ENCODE measurements at regions not wholly inside any gene's neighbourhood (a gene's known extent, or its start where the extent isn't known, plus 50 kb on each side); places are given as distances from the start of the nearest gene placed in this dataset.

DNA sequence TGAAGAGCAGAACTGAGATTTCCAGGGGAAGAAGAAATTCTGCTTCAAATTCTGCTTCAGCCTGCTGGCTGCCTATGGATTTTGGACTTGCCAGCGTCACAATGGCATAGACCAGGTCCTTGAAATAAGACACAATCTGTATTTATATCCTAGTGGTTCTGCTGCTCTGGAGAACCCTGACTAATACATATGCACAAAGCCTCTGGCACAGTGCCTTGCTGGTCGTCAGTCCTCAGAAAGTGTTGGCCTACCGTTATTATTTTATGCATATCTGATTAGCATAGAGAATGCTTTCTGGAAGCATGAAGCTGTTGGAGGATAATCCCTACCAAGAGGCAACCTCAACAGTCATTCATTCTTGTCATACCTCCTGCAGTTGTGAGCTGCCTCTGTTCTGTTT is 213.7 kb downstream of the B3GLCT start:
- TF ChIP-seq EZH2phosphoT487 (IDR thresholded peaks at IDR 0.05; ENCODE audit: borderline replicate concordance, low read length) (no peak), EZH2 (IDR thresholded peaks at IDR 0.05; ENCODE audit: low read length, unreplicated experiment) (no peak)
- TF ChIP-seq, protein P1, sequence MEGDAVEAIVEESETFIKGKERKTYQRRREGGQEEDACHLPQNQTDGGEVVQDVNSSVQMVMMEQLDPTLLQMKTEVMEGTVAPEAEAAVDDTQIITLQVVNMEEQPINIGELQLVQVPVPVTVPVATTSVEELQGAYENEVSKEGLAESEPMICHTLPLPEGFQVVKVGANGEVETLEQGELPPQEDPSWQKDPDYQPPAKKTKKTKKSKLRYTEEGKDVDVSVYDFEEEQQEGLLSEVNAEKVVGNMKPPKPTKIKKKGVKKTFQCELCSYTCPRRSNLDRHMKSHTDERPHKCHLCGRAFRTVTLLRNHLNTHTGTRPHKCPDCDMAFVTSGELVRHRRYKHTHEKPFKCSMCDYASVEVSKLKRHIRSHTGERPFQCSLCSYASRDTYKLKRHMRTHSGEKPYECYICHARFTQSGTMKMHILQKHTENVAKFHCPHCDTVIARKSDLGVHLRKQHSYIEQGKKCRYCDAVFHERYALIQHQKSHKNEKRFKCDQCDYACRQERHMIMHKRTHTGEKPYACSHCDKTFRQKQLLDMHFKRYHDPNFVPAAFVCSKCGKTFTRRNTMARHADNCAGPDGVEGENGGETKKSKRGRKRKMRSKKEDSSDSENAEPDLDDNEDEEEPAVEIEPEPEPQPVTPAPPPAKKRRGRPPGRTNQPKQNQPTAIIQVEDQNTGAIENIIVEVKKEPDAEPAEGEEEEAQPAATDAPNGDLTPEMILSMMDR (conservative IDR thresholded peaks at IDR 0.05; ENCODE audit: low read depth, low read length) = no peak
